ENCODE measurements at regions not wholly inside any gene's neighbourhood (a gene's known extent, or its start where the extent isn't known, plus 50 kb on each side); places are given as distances from the start of the nearest gene placed in this dataset.

GRCh38 chr5:4203146-4203545 is 607.5 kb downstream of the IRX1 start:
- TF ChIP-seq FOXA1 (IDR thresholded peaks at IDR 0.05) (no peak), BHLHE40 (IDR thresholded peaks at IDR 0.05; ENCODE audit: borderline replicate concordance) (no peak), NFRKB (IDR thresholded peaks at IDR 0.05) (no peak), SP1 (IDR thresholded peaks at IDR 0.05) (no peak), FOXM1 (IDR thresholded peaks at IDR 0.05; ENCODE audit: borderline replicate concordance) (no peak), ZNF384 (IDR thresholded peaks at IDR 0.05) (no peak), SUZ12 (IDR thresholded peaks at IDR 0.05) (no peak), ELF4 (IDR thresholded peaks at IDR 0.05) (no peak), FOXK2 (IDR thresholded peaks at IDR 0.05) (no peak)

Measured in HEK293T (cell line).